CD4-positive, alpha-beta T cell (primary cell): ENCODE measurements at regions not wholly inside any gene's neighbourhood (a gene's known extent, or its start where the extent isn't known, plus 50 kb on each side); places are given as distances from the start of the nearest gene placed in this dataset.

Source experiments
- ATAC-seq: fragments of 200-7000 bp; cut with Tn5 transposase; one replicate; pipeline ENCODE4 v1.10.0; 2022; ENCODE audit warnings: mild to moderate bottlenecking; ENCODE audit not compliant: poor library complexity
- CTCF ChIA-PET: fragments of 350-600 bp; sonication (Branson Sonifier 250); formaldehyde crosslinking; loops from one replicate; lab custom pipeline; 2021; ENCODE audit warnings: antibody characterized with exemption, inconsistent platforms; lab: Charles Lee
- POLR2A ChIA-PET: fragments of 350-600 bp; sonication (Branson Sonifier 250); formaldehyde crosslinking; loops from one replicate; lab custom pipeline; 2021; ENCODE audit warnings: antibody characterized with exemption, inconsistent platforms; lab: Charles Lee
- DNase-seq, 14 experiments: peaks; one replicate each; pipeline ENCODE4 v3.0.0-alpha.2; 2013 to 2020; ENCODE audit warnings: mixed read lengths in 2 of 14
- H3K27ac ChIP-seq, 2 donors: one replicate each; pipeline versions ENCODE4 v1.5.1 to v1.7.0; 2013; ENCODE audit warnings: low read length in 2 of 2, low read depth in 1 of 2, mild to moderate bottlenecking in 1 of 2
- H3K27me3 ChIP-seq, 2 experiments: 1 replicate in 1 of 2; 2 replicates in 1 of 2; pipeline versions ENCODE4 v1.6.1 to v1.7.0; 2013; ENCODE audit warnings: low read length in 2 of 2, control low read depth in 1 of 2, mild to moderate bottlenecking in 1 of 2, moderate library complexity in 1 of 2; ENCODE audit not compliant: insufficient read depth in 2 of 2, control insufficient read depth in 1 of 2
- H3K36me3 ChIP-seq: one replicate; pipeline ENCODE4 v1.6.1; 2013; ENCODE audit warnings: low read length, control low read depth; ENCODE audit not compliant: insufficient read depth
- H3K4me1 ChIP-seq: one replicate; pipeline ENCODE4 v1.6.1; 2013; ENCODE audit warnings: low read length, control low read depth; ENCODE audit not compliant: insufficient read depth
- H3K4me3 ChIP-seq: one replicate; pipeline ENCODE4 v1.5.1; 2013; ENCODE audit warnings: mild to moderate bottlenecking, low read length, moderate library complexity
- H3K9me3 ChIP-seq, 2 experiments: 1 replicate in 1 of 2; 2 replicates in 1 of 2; pipeline versions ENCODE4 v1.6.1 to v1.7.0; 2013; ENCODE audit warnings: low read length in 2 of 2, mild to moderate bottlenecking in 2 of 2, control low read depth in 1 of 2, moderate library complexity in 1 of 2; ENCODE audit not compliant: control insufficient read depth in 1 of 2, insufficient read depth in 1 of 2
- H3K27ac Mint-ChIP-seq: one replicate; pipeline ENCODE4 v1.8.0; 2020; ENCODE audit warnings: mixed read lengths
- H3K27me3 Mint-ChIP-seq: one replicate; pipeline ENCODE4 v1.8.0; 2021; ENCODE audit warnings: mixed read lengths
- H3K36me3 Mint-ChIP-seq: one replicate; pipeline ENCODE4 v1.8.0; 2021; ENCODE audit warnings: low read depth, mixed read lengths
- H3K4me1 Mint-ChIP-seq: one replicate; pipeline ENCODE4 v1.8.0; 2021; ENCODE audit warnings: low read depth, mixed read lengths
- H3K4me3 Mint-ChIP-seq: one replicate; pipeline ENCODE4 v1.8.0; 2020; ENCODE audit warnings: mild to moderate bottlenecking, mixed read lengths
- H3K9me3 Mint-ChIP-seq: one replicate; pipeline ENCODE4 v1.8.0; 2020; ENCODE audit warnings: mixed read lengths
- intact Hi-C, 2 experiments: fragments of 100-400 bp; cut with DNase I in 1 of 2; cut with micrococcal nuclease in 1 of 2; formaldehyde crosslinking; loops; one replicate each; pipeline versions ENCODE4 v1.15.1 to v1.9.0; 2023 to 2025; cut with DNase I, micrococcal nuclease
- TF ChIP-seq, protein P1 (sequence below): fragments of 200-600 bp; IDR thresholded peaks from one replicate; pipeline ENCODE4 v1.8.0; 2022; ENCODE audit warnings: antibody characterized with exemption, mild to moderate bottlenecking

DNA sequence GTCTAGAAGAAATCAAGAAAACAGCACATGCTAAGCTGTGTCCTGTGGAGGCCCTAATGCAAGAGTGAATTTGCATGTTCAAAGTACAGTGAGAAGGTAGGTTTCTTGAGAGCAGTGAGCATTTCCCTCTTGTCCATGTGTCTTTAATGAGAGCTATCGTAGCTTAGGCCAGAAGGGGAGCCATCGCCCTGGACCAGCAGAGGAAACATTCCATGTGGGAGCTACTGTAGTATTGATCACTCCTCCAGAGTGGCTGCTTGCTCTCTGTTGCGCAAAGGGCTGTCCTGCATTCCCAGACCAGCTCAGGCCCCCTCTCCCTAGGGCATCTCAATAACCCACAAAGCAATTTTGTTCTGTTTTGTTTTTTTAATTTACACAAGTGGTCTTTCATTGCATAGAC, 950.1 kb downstream of the CNTNAP5 start:
- intact Hi-C loops = no loop called here
- no peak overlapping the region for H3K4me3 Mint-ChIP-seq

DNA sequence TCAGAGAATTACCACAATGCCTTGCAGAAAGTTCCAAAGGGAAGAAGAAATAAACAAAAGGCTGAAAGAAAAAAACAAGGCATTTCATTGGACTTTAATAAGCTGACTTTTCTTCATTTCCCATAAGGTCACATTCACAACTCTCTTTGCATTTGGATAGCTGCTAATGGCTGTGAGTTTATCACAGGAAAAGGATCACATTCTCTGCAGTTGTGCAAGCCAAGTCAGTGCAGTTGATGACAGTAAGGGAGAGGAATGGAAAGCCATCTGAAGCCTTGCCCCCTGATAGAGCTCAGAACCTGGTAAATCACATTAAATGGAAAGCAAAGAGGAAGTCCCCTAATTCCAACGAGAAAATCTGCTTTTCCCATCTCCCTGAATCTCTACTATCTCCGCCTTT, 950.6 kb downstream of the CNTNAP5 start:
- H3K27ac Mint-ChIP-seq = no peak overlapping the region
- Histone ChIP-seq H3K27ac (no peak overlapping the region), H3K9me3 (peaks cover 0 to 10% of the 10 kb centered on the region in 2 experiments), H3K4me3 (no peak overlapping the region), H3K36me3 (no peaks in the 10 kb centered on the region), H3K4me1 (no peaks in the 10 kb centered on the region), H3K27me3 (no peaks in the 10 kb centered on the region)
- TF ChIP-seq, protein P1, sequence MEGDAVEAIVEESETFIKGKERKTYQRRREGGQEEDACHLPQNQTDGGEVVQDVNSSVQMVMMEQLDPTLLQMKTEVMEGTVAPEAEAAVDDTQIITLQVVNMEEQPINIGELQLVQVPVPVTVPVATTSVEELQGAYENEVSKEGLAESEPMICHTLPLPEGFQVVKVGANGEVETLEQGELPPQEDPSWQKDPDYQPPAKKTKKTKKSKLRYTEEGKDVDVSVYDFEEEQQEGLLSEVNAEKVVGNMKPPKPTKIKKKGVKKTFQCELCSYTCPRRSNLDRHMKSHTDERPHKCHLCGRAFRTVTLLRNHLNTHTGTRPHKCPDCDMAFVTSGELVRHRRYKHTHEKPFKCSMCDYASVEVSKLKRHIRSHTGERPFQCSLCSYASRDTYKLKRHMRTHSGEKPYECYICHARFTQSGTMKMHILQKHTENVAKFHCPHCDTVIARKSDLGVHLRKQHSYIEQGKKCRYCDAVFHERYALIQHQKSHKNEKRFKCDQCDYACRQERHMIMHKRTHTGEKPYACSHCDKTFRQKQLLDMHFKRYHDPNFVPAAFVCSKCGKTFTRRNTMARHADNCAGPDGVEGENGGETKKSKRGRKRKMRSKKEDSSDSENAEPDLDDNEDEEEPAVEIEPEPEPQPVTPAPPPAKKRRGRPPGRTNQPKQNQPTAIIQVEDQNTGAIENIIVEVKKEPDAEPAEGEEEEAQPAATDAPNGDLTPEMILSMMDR = no peak
- H3K4me3 Mint-ChIP-seq = no peak overlapping the region
- H3K27me3 Mint-ChIP-seq = no peaks in the 10 kb centered on the region
- peaks cover 6% of the 10 kb centered on the region for H3K9me3 Mint-ChIP-seq
- no peaks in the 10 kb centered on the region for H3K36me3 Mint-ChIP-seq
- DNase-seq = no peak
- no peak for ATAC-seq
- ChIA-PET POLR2A (no interaction called here), CTCF (no interaction called here)
- H3K4me1 Mint-ChIP-seq = no peaks in the 10 kb centered on the region
- intact Hi-C loops = no loop called here

More for the DNA sequence above, 950.1 kb downstream of the CNTNAP5 start:
- ATAC-seq (no peak), DNase-seq (no peak)
- H3K27ac Mint-ChIP-seq = no peak overlapping the region
- CTCF ChIA-PET = no interaction called here
- no peaks in the 10 kb centered on the region for H3K4me1 ChIP-seq
- no peak overlapping the region for H3K27ac ChIP-seq
- no peaks in the 10 kb centered on the region for H3K36me3 ChIP-seq
- no peaks in the 10 kb centered on the region for H3K4me1 Mint-ChIP-seq
- no peaks in the 10 kb centered on the region for H3K36me3 Mint-ChIP-seq
- TF ChIP-seq, protein P1 = no peak
- H3K9me3 Mint-ChIP-seq = peaks cover 6% of the 10 kb centered on the region
- H3K4me3 ChIP-seq = no peak overlapping the region
- POLR2A ChIA-PET = no interaction called here
- H3K27me3 Mint-ChIP-seq = no peaks in the 10 kb centered on the region
- no peaks in the 10 kb centered on the region for H3K27me3 ChIP-seq
- peaks cover 0 to 10% of the 10 kb centered on the region in 2 experiments for H3K9me3 ChIP-seq

DNA sequence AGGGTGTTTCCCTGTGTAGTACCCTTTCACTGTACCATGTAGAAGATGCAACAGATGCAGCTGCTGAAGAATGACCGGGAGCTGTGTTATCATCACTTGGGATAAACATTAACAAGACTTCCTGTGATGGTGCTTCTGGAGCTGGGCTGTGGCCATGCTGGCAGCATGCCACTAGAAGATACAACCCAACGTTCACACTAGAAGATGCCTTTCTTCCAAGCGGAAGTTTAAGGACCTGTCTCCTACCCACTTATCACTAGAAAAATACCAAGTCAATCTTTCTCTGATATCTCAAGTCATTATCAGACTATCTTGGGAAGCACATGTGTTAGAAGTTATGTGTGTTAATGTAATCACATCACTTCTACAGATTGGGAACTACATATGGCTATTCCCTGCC, 953.5 kb downstream of the CNTNAP5 start:
- ChIA-PET CTCF (no interaction called here), POLR2A (no interaction called here)
- H3K4me3 Mint-ChIP-seq = no peak overlapping the region
- no peak overlapping the region for H3K27ac Mint-ChIP-seq
- Histone ChIP-seq H3K27ac (no peak overlapping the region), H3K4me1 (no peaks in the 10 kb centered on the region), H3K36me3 (no peaks in the 10 kb centered on the region), H3K27me3 (no peaks in the 10 kb centered on the region), H3K9me3 (peaks cover 0 to 10% of the 10 kb centered on the region in 2 experiments), H3K4me3 (no peak overlapping the region)
- no peaks in the 10 kb centered on the region for H3K36me3 Mint-ChIP-seq
- no peaks in the 10 kb centered on the region for H3K27me3 Mint-ChIP-seq
- H3K9me3 Mint-ChIP-seq = peaks cover 4% of the 10 kb centered on the region
- intact Hi-C loops = no loop called here
- H3K4me1 Mint-ChIP-seq = no peaks in the 10 kb centered on the region
- ATAC-seq (no peak), DNase-seq (no peak)
- TF ChIP-seq, protein P1 = no peak
